ENCODE measurements at regions not wholly inside any gene's neighbourhood (a gene's known extent, or its start where the extent isn't known, plus 50 kb on each side); places are given as distances from the start of the nearest gene placed in this dataset.

DNA sequence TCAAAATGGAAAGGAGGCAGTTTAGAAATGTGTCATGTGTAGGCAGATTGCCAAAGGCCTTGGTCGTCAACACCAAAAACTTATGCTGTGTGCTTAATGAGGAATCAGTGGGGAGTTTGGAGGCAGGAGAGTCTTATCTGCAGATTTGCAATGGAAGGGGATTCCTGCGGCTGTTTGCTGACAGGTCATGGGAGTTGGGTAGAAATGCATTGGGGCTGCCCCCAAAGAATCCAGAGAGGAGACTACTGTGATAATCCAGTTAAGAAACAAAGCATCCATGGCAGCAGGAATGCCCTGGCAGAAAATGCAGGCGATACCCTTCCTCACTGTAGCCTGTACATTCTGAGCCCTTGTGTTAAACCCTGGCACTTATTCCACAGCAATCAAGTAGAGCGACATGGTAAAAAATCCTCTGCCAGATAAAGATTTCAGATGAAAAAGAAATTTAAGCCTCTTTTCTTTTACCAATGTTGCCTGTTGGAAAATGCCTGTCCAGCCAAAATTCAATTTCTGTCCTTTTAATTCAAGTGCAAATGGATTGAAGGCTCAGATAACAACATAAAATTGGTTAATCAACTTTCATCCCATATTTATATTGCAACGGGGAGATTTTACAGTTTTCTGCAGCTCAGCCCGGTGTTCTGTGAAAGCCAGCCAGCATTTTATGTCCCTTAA lies 491.0 kb upstream of the CDH5 start:
- H3K27me3 Mint-ChIP-seq (ENCODE audit: low read depth) = no peaks in the 10 kb centered on the region
- no peak overlapping the region for H3K27ac Mint-ChIP-seq
- no peaks in the 10 kb centered on the region for H3K4me1 Mint-ChIP-seq (ENCODE audit: low read depth)
- DNase-seq = no peak
- no peak for ATAC-seq (replicated peaks in 1 of 2)
- no peaks in the 10 kb centered on the region for H3K36me3 Mint-ChIP-seq (ENCODE audit: insufficient read depth in 2 of 2)
- no peaks in the 10 kb centered on the region for H3K9me3 Mint-ChIP-seq
- no peak overlapping the region for H3K4me3 Mint-ChIP-seq

DNA sequence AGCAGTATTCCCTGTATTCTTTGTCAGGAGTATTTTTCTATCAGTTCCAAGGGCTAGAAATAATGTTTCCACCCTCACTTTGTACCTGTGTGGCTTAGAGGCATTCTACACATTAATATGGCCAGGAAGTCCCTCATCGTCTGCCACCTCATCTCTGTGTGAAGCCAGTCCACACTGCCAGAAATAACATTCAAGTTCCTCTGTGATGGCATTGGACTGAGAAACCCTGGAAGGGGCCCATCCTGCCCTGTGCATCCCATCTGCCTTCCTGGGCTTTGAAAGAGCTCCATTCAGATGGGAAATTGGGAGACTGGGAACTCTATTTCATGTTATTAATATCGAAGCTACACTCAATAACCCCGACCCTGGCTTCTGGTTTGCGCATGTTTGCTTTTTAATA lies 497.2 kb upstream of the CDH5 start:
- DNase-seq (no peak), ATAC-seq (replicated peaks in 1 of 2) (no peak)
- Mint-ChIP-seq H3K4me3 (no peak overlapping the region), H3K9me3 (no peaks in the 10 kb centered on the region), H3K4me1 (ENCODE audit: low read depth) (no peaks in the 10 kb centered on the region), H3K36me3 (ENCODE audit: insufficient read depth in 2 of 2) (no peaks in the 10 kb centered on the region), H3K27ac (no peak overlapping the region), H3K27me3 (ENCODE audit: low read depth) (no peaks in the 10 kb centered on the region)

DNA sequence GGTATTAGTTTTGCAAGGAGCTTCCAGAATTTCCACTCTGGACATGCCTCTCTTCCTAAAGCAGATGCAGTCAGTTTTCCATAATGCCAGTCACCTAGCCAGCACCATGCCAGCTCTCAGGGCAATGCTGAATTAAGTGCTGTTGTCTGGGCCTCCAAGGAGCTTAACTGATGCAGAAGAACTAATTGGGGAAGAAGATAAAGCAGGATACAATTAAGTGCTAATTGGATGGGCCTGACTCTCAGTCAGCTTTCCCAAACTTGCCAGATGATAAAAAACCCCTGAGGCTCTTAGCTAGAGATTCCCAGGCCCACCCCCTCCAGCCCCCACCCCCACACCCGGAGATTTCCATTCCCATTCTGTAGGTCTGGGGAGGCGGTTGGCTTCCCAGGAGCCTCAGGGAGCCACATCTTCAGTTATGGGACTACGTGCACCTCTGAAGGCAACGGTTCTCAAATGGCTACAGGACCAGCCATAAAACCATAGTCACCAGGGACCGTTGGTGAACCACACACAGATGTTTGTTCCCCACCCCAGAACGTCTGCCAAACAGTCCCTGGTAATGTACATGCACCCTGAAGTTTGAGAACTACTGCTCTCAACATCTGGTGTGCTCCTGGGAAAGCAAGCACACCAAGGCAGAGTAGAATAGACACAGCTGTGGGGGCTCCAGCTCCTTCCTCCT lies 499.1 kb upstream of the CDH5 start:
- Mint-ChIP-seq H3K27me3 (ENCODE audit: low read depth) (no peaks in the 10 kb centered on the region), H3K27ac (no peak overlapping the region), H3K36me3 (ENCODE audit: insufficient read depth in 2 of 2) (no peaks in the 10 kb centered on the region), H3K9me3 (peaks cover 0 to 3% of the 10 kb centered on the region in 2 donors), H3K4me1 (ENCODE audit: low read depth) (no peaks in the 10 kb centered on the region), H3K4me3 (no peak overlapping the region)
- ATAC-seq (replicated peaks in 1 of 2) (no peak), DNase-seq (no peak)

DNA sequence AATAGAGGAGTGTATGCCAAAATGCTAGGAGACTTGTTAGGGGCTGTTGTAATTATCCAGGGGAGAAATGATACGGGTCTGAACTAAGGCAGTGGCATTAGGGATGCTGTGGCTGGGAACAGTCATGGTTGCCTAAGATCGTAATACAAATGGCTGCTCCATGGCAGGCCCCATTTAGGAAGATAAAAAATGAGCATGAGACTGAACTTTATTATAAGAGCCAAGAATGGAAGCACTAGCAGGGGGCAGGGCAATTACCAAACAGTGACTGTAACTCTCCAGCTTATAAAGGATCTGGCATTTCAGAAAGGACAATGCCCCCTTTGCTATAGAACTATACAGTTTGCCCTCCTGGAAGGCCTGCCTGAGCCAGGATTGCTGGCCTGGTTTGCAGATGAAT lies 503.3 kb upstream of the CDH5 start:
- H3K36me3 Mint-ChIP-seq (ENCODE audit: insufficient read depth in 2 of 2) = no peaks in the 10 kb centered on the region
- H3K4me3 Mint-ChIP-seq = no peak overlapping the region
- H3K4me1 Mint-ChIP-seq (ENCODE audit: low read depth) = no peaks in the 10 kb centered on the region
- no peak overlapping the region for H3K27ac Mint-ChIP-seq
- ATAC-seq (replicated peaks in 1 of 2) (no peak), DNase-seq (no peak)
- H3K27me3 Mint-ChIP-seq (ENCODE audit: low read depth) = no peaks in the 10 kb centered on the region
- peaks cover 2 to 3% of the 10 kb centered on the region in 2 donors for H3K9me3 Mint-ChIP-seq

DNA sequence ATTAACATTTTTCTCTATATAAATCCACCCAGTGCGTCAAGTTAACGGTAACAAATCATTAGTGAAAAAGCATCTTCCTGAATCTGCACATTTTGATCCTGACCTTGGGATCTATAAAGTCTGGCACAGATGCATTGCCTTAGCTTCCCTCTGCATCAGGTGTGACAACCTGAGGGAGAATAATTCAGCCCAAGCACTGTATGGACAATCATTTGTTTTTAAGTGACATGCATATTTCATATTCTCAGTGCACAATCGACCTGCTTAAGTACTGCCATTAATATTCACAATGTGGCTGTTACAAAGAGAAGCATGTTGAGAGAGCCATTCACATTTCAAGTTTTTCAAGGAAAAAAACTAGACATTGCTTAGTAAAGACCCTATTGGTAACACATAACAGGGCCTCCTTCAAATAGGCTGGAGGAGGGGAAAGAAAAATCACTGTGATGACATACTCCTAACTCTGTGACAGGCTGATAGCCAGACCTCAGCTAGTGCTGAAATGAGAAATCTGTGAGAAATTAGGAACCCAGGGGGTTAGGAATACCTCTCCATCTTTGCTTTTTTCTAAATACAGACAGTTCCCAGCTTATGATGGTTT lies 505.3 kb upstream of the CDH5 start:
- Mint-ChIP-seq H3K4me3 (no peak overlapping the region), H3K27ac (no peak overlapping the region), H3K36me3 (ENCODE audit: insufficient read depth in 2 of 2) (no peaks in the 10 kb centered on the region), H3K4me1 (ENCODE audit: low read depth) (no peaks in the 10 kb centered on the region), H3K27me3 (ENCODE audit: low read depth) (no peaks in the 10 kb centered on the region), H3K9me3 (peaks cover 2 to 3% of the 10 kb centered on the region in 2 donors)
- DNase-seq (no peak), ATAC-seq (replicated peaks in 1 of 2) (no peak)

DNA sequence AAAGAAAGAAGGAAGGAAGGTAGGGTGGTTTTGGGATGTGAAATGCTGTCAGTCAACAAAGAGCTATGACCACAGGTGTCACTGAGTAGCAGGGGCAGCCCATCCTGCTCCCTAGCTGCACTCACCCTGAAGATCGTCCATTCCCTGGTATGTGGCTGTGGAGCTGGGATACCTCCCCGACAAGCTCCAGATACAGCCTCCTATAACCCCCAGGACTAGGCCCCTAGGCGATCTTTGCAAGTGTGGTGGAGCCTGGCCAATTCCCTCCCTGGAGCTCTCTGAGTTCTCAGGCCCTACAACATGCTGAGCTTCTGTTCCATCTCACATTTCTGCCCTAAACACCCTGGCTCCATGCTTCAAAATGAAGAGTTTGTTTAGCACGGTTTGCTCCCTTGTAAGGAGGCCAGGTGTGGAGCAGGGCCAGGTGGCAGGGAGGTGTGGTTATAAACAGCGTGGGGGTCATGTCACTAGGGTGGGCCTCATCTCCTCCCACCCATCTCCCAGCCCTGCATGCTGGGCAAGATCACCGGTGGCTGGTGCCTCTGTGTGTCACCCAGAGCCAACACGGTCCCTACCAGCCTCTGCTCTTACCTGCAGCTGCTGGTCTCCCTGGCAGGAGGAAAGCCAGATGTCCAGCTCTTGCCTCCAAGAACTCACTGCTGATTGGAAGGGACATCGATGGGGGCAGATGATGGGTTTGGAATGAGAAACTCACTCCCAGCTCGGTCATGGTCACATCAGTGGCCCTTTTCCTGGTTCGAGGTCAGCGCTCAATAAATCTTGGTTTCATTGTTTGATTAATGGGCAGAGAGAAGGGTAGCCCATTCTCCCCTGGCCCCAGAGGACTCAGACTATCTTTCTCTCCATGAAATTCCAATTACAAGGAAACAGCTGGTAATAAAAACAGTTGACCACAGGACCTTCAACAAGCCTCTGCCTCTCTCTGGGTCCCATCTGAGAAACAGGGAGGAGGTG lies 511.0 kb upstream of the CDH5 start:
- Mint-ChIP-seq H3K27ac (no peak overlapping the region), H3K27me3 (ENCODE audit: low read depth) (no peaks in the 10 kb centered on the region), H3K9me3 (peaks cover 0 to 7% of the 10 kb centered on the region in 2 donors), H3K4me1 (ENCODE audit: low read depth) (no peaks in the 10 kb centered on the region), H3K4me3 (no peak overlapping the region), H3K36me3 (ENCODE audit: insufficient read depth in 2 of 2) (no peaks in the 10 kb centered on the region)
- DNase-seq = no peak
- no peak for ATAC-seq (replicated peaks in 1 of 2)

DNA sequence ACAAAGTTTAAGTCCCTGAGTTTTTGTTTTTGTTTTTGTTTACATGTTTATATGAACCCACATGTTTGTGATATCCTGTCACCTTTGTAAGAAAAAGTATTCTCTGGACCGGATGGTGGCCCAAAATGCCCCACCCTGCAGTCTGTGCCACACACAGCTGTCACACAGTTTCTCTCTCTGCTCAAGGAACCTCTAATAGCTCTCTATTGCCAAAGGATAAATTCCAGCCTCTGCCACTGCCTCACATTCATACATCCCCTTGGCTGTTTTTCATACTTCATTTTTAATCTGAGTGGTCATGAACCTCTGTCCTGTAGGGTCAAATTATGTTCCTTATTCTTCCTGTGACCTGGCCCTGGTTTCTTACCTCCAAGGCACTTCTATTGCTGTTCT lies 520.3 kb upstream of the CDH5 start:
- H3K36me3 Mint-ChIP-seq (ENCODE audit: insufficient read depth in 2 of 2) = no peaks in the 10 kb centered on the region
- H3K27me3 Mint-ChIP-seq (ENCODE audit: low read depth) = no peaks in the 10 kb centered on the region
- no peak overlapping the region for H3K27ac Mint-ChIP-seq
- peaks cover 3 to 4% of the 10 kb centered on the region in 2 donors for H3K9me3 Mint-ChIP-seq
- DNase-seq (no peak), ATAC-seq (replicated peaks in 1 of 2) (no peak)
- no peaks in the 10 kb centered on the region for H3K4me1 Mint-ChIP-seq (ENCODE audit: low read depth)
- H3K4me3 Mint-ChIP-seq = no peak overlapping the region

DNA sequence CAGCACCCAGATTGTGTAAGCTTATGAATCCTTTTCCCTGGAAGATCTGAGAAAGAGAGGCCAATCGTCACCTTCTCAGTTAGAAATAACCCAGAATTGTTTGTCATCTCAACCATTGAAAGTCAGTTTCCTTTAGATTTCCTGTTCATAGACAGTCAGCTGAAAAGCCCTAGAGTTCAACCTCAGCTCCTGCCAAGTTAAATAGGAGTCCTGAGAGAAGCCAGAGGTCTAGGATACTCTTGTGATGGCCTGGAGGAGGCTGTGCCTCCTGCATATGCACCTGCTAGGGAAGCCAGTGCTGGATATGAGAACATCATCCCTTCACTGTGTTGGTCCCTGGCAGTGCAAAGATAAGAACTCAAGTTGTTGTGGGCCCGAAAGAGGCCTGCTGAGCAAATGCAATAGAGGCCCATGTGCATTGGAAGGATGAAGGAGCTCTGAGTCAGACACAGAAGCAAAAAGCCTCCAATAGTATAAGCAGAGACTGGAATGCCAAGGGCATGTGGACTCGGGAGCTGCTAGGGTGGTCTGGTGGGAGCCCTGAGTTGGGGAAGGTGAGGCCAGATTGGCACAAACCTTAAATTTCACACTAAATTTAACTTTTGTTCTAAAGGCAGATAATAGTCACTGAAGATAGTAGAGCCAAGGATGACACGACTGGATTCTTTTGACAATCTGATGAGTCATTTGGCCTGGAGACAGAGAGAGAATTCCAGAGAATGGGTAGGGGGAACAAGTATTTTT lies 520.9 kb upstream of the CDH5 start:
- no peak for DNase-seq
- Mint-ChIP-seq H3K9me3 (peaks cover 3 to 4% of the 10 kb centered on the region in 2 donors), H3K4me1 (ENCODE audit: low read depth) (no peaks in the 10 kb centered on the region), H3K4me3 (no peak overlapping the region), H3K27ac (no peak overlapping the region), H3K27me3 (ENCODE audit: low read depth) (no peaks in the 10 kb centered on the region), H3K36me3 (ENCODE audit: insufficient read depth in 2 of 2) (no peaks in the 10 kb centered on the region)
- ATAC-seq (replicated peaks in 1 of 2) = no peak

DNA sequence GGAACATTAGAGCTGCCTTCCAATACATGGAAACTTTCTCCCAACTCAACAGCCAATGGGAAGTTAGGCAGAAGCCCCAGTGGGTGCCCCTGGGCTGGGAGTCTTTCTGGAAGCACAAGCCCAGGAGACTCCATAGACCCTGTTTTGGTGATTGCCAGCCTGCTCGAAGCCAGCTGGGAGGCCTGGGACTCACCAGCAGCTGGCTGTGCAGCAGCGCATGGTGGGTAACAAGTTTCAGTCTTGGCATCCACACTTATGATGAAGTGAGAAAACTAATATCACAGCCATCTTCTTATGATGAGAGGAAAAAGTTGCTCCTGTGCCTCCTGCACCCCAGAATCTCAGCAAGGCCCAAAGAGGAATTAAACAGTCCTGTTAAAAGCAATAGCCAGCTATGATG lies 522.5 kb upstream of the CDH5 start:
- Mint-ChIP-seq H3K27ac (no peak overlapping the region), H3K27me3 (ENCODE audit: low read depth) (no peaks in the 10 kb centered on the region), H3K4me3 (no peak overlapping the region), H3K9me3 (peaks cover 3 to 4% of the 10 kb centered on the region in 2 donors), H3K36me3 (ENCODE audit: insufficient read depth in 2 of 2) (no peaks in the 10 kb centered on the region), H3K4me1 (ENCODE audit: low read depth) (no peaks in the 10 kb centered on the region)
- DNase-seq = no peak
- ATAC-seq (replicated peaks in 1 of 2) = no peak

DNA sequence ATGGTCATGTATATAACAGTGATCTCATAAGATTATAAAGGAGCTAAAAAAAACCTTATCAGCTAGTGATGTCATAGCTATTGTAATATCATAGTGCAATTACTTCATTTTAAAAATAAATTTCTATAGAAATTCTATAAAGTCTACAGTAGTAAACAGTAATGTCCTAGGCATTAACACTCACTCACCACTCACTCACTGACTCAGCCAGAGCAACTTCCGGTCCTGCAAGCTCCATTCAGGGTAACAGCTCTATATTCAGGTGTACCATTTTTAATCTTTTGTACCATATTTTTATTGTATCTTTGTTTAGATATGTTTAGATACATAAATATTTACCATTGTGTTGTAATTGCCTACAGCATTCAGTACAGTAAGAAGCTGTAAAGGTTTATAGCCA lies 524.4 kb upstream of the CDH5 start:
- Mint-ChIP-seq H3K36me3 (ENCODE audit: insufficient read depth in 2 of 2) (no peaks in the 10 kb centered on the region), H3K27ac (no peak overlapping the region), H3K4me3 (no peak overlapping the region), H3K9me3 (peaks cover 0 to 2% of the 10 kb centered on the region in 2 donors), H3K27me3 (ENCODE audit: low read depth) (no peaks in the 10 kb centered on the region), H3K4me1 (ENCODE audit: low read depth) (no peaks in the 10 kb centered on the region)
- ATAC-seq (replicated peaks in 1 of 2) (no peak), DNase-seq (no peak)

DNA sequence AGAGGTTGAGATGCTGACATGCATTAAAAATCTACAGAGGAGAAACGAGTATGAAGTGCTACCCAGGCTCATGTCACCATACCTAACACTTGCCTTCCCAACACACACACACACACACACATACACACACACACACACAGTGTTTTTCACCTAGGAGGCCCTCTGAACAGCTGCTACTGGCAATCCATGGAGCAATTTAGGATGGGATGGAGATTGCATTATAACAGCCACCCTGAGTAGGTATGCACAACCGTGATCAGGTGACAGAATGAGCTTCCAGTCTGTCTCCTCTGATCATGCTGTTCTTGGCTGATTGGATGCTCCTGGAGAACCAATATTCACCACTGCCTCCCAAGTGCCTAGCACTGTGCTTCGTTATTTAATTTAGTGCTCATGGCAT lies 528.5 kb upstream of the CDH5 start:
- no peaks in the 10 kb centered on the region for H3K36me3 Mint-ChIP-seq (ENCODE audit: insufficient read depth in 2 of 2)
- ATAC-seq (replicated peaks in 1 of 2) = no peak

DNA sequence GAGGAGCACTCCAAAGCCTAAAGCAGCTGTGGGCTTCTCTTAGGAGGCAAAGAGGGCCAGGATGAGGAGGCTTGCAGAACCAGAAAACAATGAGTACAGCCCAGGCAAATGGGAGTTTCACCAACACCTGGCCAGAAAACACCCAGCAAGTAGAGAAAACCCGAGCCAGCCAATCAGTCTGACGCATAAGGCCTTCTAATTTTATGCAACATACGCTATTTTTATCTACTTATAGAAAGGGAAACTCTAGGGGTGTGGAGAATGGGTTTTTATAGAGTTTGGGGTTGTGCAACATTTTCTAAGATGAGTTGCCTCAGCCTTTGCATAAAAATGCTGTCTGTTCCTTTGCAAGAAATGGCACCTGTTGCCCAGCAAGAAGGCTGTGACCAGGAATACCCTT lies 529.0 kb upstream of the CDH5 start:
- ATAC-seq (replicated peaks in 1 of 2) = no peak
- Mint-ChIP-seq H3K9me3 (no peaks in the 10 kb centered on the region), H3K27ac (no peak overlapping the region), H3K27me3 (ENCODE audit: low read depth) (no peaks in the 10 kb centered on the region), H3K36me3 (ENCODE audit: insufficient read depth in 2 of 2) (no peaks in the 10 kb centered on the region), H3K4me3 (no peak overlapping the region), H3K4me1 (ENCODE audit: low read depth) (no peaks in the 10 kb centered on the region)
- DNase-seq = no peak

More for the DNA sequence above, 528.5 kb upstream of the CDH5 start:
- Mint-ChIP-seq H3K4me1 (ENCODE audit: low read depth) (no peaks in the 10 kb centered on the region), H3K27me3 (ENCODE audit: low read depth) (no peaks in the 10 kb centered on the region), H3K9me3 (peaks cover 0 to under 1% of the 10 kb centered on the region in 2 donors), H3K27ac (no peak overlapping the region), H3K4me3 (no peak overlapping the region)
- DNase-seq = no peak
